ENCODE measurements at regions not wholly inside any gene's neighbourhood (a gene's known extent, or its start where the extent isn't known, plus 50 kb on each side); places are given as distances from the start of the nearest gene placed in this dataset.
"Not testable (repeated sequence)": the region's sequence is repeated elsewhere in the genome, so short reads cannot be mapped to it uniquely, and the experiment has no call there.

DNA sequence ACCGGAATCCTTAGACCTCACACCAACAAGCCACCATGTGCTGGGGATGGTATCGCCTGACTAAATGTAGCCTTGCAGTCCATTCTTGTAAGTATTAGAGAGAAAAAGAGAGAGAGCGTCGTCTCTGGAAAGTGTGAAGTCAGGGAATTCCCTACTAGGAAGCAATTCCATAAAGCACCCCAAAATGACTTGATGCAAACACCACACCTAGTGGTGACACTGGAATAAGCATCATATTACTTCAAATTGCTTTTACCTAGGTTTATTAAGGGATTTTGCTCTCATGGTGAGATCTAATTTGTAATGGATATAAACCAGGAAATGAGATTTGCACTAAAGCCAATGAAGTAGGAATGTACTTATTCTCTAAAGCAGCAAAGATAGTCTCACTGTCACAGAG, 111.4 kb upstream of the METTL9 start:
- not testable (repeated sequence) for H3K27me3 Mint-ChIP-seq; H3K36me3 Mint-ChIP-seq; H3K4me3 Mint-ChIP-seq; H3K27ac Mint-ChIP-seq; H3K9me3 Mint-ChIP-seq; DNase-seq (ENCODE audit: extremely low spot score, unreplicated experiment); H3K4me1 Mint-ChIP-seq (ENCODE audit: unreplicated experiment)
- TF ChIP-seq, protein P1, sequence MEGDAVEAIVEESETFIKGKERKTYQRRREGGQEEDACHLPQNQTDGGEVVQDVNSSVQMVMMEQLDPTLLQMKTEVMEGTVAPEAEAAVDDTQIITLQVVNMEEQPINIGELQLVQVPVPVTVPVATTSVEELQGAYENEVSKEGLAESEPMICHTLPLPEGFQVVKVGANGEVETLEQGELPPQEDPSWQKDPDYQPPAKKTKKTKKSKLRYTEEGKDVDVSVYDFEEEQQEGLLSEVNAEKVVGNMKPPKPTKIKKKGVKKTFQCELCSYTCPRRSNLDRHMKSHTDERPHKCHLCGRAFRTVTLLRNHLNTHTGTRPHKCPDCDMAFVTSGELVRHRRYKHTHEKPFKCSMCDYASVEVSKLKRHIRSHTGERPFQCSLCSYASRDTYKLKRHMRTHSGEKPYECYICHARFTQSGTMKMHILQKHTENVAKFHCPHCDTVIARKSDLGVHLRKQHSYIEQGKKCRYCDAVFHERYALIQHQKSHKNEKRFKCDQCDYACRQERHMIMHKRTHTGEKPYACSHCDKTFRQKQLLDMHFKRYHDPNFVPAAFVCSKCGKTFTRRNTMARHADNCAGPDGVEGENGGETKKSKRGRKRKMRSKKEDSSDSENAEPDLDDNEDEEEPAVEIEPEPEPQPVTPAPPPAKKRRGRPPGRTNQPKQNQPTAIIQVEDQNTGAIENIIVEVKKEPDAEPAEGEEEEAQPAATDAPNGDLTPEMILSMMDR (conservative IDR thresholded peaks at IDR 0.05): peak; percentile 45

DNA sequence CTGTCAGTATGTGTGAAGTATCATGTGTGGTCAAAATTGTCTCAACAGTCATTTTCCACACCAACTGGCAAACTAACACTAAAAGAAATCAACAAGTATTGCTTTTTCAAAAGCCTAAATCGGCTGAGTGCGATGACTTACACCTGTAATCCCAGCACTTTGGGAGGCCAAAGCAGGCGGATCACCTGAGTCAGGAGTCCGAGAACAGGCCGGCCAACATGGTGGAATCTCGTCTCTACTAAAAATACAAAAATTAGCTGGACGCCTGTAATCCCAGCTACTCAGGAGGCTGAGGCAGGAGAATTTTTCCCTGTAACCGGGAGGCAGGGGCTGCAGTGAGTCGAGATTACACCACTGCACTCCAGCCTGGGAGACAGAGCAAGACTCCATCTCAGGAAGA, 100.3 kb upstream of the METTL9 start:
- H3K9me3 Mint-ChIP-seq; H3K4me1 Mint-ChIP-seq (ENCODE audit: unreplicated experiment); DNase-seq (ENCODE audit: extremely low spot score, unreplicated experiment); H3K4me3 Mint-ChIP-seq; H3K27ac Mint-ChIP-seq; H3K36me3 Mint-ChIP-seq; H3K27me3 Mint-ChIP-seq: not testable (repeated sequence)

DNA sequence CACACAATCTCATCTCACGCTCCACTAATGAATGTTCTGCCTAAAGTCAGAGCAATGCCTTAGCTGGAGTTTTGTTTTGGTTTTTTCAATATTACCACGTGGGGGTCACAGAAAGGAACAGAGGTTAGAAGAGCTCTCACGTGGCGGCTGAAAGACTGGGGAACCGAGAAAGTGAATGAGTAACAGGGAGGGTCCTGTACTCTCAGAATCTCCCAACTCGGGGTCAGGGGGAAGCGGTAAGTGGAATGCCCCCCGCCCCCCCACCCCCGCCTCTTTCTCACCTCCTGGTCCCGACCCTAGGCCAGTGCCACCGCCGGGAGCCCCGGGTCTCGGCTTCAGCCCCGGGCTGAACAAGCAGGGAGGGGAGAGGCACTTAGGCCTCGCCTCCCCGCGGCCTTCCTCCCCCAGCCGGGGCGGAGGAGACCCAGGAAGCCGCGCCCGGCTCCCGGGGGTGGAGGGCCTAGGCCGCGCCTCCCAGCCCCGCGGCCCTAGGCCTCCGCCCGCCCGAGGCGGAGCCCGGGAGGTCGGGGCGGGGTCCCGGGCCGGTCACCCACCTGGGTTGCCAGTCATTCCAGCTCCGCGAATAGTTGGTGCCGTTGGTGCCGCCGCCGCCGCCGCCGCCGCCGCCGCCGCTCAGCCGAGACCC, 98.0 kb upstream of the METTL9 start:
- peak; percentile 75 for DNase-seq (ENCODE audit: extremely low spot score, unreplicated experiment)
- peak overlapping the region; percentile 88 for H3K27ac Mint-ChIP-seq
- H3K9me3 Mint-ChIP-seq; H3K27me3 Mint-ChIP-seq; H3K36me3 Mint-ChIP-seq; H3K4me1 Mint-ChIP-seq (ENCODE audit: unreplicated experiment): not testable (repeated sequence)
- H3K4me3 Mint-ChIP-seq: peak overlapping the region; percentile 92

DNA sequence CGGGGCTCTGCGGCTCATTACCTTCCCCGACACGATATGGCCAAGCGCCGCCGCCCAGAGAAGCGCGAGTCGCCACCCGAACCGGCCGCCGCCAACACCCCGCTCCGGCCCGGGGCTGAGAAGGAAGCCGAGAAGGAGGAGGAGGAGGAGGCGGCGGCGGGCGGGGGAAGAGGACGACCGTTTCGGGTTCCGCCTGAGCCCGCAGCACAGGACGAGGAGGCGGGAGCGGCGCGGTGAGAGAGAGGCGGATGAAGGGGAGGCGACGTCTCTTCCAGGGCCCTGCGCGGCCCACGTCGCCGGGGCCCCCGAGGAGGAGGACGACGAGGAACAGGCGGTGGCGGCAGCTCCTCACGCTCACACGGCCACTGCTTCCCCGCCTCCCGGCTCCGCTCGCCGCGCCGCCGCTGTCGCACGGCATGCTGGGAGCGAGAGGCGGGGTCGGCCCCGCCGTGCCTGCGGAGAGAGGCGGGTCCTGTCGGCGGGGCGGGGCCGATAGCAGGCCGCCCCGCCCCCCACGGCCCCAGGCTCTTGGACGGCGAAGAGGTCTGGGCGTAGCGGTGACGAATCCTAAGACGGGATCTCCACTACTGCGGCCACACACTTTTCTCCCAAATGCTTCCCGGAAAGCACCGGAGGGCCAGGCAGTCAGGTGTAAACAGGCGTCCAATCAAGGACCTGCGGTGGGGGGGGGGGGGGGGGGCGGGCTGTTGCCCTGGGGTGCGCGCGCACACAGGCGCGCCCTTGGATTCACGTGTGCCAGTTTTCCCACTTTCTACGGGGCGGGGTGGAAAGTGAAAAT, 97.3 kb upstream of the METTL9 start:
- H3K27me3 Mint-ChIP-seq: no peaks in the 10 kb centered on the region
- peak overlapping the region; percentile 88 for H3K4me3 Mint-ChIP-seq
- peak overlapping the region; percentile 88 for H3K27ac Mint-ChIP-seq
- TF ChIP-seq, protein P1 (conservative IDR thresholded peaks at IDR 0.05): no peak
- no peaks in the 10 kb centered on the region for H3K9me3 Mint-ChIP-seq
- H3K4me1 Mint-ChIP-seq (ENCODE audit: unreplicated experiment): peaks cover 4% of the 10 kb centered on the region
- peak; percentile 99 for DNase-seq (ENCODE audit: extremely low spot score, unreplicated experiment)
- no peaks in the 10 kb centered on the region for H3K36me3 Mint-ChIP-seq

DNA sequence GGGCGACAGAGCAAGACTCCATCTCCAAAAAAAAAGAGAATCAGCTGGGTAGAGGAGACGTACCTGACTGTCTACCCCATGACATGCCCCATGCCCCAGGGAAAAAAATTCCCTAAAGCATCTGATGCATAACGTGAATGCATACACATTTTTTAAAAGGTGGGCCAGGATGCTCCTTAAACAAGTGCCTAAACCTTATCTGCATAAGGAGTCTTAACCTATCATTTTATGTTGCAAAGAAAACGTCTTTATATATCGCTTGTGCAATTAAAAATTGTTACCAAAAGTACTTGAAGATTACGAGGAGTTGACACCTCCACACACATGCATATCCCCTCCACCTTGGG, 95.8 kb upstream of the METTL9 start:
- not testable (repeated sequence) for DNase-seq (ENCODE audit: extremely low spot score, unreplicated experiment); H3K36me3 Mint-ChIP-seq; H3K9me3 Mint-ChIP-seq; H3K27me3 Mint-ChIP-seq
- peak overlapping the region; percentile 59 for H3K4me3 Mint-ChIP-seq
- H3K4me1 Mint-ChIP-seq (ENCODE audit: unreplicated experiment): peaks cover 13% of the 10 kb centered on the region
- peak overlapping the region; percentile 72 for H3K27ac Mint-ChIP-seq

DNA sequence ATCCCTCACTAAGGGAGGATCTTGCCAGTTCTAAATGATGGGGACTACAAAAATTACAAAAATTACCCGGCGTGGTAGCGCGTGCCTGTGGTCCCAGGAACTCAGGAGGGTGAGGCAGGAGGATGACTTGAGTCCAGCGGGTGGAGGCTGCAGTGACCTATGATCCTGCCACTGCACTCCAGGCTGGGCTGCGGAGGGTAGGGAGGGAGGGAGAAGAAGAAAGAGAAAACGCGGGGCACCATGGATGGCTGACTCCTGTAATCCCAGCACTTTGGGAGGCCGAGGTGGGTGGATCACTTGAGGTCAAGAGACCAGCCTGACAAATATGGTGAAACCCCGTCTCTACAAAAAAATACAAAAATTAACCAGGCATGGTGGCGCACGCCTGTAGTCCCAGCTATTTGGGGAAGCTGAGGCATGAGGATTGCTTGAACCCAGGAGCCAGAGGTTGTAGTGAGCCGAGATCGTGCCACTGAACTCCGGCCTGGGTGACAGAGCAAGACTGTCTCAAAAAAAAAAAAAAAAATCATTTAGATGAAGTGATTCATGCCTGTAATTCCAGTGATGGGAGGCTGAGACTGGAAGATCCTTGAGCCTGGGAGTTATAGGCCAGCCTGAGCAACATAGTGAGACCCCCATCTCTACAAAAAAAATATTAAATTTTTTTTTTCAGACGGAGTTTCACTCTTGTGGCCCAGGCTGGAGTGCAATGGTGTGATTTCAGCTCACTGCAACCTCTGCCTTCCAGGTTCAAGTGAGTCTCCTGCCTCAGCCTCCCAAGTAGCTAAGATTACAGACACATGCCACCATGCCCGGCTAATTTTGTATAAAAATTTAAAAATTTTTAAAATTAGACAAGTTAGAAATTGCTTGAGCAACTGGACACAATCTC, 95.2 kb upstream of the METTL9 start:
- not testable (repeated sequence) for H3K36me3 Mint-ChIP-seq, H3K9me3 Mint-ChIP-seq, H3K27me3 Mint-ChIP-seq
- peak overlapping the region; percentile 59 for H3K4me3 Mint-ChIP-seq
- peak; percentile 52 for DNase-seq (ENCODE audit: extremely low spot score, unreplicated experiment)
- peaks cover 20% of the 10 kb centered on the region for H3K4me1 Mint-ChIP-seq (ENCODE audit: unreplicated experiment)
- H3K27ac Mint-ChIP-seq: peak overlapping the region; percentile 72

DNA sequence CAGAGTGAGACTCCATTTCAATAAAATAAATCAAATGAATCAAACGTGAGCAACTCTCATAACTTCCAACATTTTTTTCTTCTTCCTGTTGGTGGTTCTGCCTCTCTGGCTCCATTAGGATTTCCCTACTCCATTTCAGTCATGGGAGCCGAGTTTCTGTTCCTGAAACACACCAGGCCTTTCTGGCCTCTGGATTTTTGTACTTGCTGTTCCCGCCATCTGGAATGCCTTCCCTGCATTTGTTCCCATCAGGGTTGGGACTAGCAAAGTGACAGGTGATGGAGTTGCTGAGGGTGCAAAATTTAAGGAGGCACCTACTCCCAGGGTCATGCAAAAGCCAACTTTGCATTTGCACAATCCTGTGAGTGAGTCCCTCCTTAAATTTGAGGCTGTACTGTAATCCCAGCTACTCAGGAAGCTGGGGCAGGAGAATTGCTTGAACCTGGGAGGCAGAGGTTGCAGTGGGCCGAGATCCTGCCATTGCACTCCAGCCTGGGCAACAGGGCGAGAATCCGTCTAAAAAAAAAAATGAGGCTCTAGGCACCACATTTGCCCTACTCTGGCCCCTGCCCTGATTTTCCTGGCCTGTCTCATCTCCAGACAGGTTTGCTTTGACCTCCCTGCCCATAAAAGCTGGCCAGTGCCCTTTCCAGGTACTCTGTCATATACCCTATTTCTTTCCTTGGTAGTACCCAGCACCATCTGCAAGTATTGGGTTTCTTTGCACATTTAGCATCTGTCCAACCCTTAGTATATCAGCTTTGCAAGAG, 93.4 kb upstream of the METTL9 start:
- Mint-ChIP-seq H3K4me3 (peak overlapping the region; percentile 11), H3K27ac (peak overlapping the region; percentile 55), H3K4me1 (ENCODE audit: unreplicated experiment) (peaks cover 32% of the 10 kb centered on the region)
- H3K27me3 Mint-ChIP-seq, H3K9me3 Mint-ChIP-seq, H3K36me3 Mint-ChIP-seq: not testable (repeated sequence)
- DNase-seq (ENCODE audit: extremely low spot score, unreplicated experiment): peak; percentile 47

DNA sequence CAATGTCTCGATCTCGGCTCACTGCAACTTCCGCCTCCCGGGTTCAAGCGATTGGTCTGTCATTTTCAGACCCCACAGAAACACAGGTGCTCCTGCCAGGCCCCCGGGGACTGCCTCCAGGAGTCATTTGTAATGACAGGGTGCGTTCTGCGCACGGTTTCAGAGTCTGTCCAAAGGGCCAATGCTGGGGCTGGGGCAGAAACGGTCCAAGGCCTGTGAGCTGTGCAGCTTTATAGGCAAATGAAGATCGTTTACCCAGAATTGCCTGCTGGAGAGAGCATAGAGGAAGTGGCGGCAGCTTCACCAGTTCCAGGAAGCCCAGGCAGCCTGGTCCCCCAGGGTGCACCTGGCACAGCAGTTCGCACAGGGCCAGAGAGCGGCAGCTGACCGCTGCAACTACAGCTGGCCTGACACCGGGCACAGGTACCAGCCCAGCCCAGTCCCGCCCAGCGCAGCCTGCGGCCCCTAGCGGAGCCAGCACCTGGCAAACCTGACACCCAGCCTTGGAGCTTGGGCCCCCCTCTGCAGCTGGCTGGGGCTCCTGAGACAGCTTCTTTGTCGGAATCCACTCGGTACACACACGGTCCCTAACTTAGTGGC, 92.4 kb upstream of the METTL9 start:
- peak; percentile 70 for DNase-seq (ENCODE audit: extremely low spot score, unreplicated experiment)
- peak overlapping the region; percentile 46 for H3K27ac Mint-ChIP-seq
- not testable (repeated sequence) for H3K9me3 Mint-ChIP-seq, H3K36me3 Mint-ChIP-seq, H3K27me3 Mint-ChIP-seq
- peak overlapping the region; percentile 25 for H3K4me3 Mint-ChIP-seq
- H3K4me1 Mint-ChIP-seq (ENCODE audit: unreplicated experiment): peaks cover 43% of the 10 kb centered on the region

DNA sequence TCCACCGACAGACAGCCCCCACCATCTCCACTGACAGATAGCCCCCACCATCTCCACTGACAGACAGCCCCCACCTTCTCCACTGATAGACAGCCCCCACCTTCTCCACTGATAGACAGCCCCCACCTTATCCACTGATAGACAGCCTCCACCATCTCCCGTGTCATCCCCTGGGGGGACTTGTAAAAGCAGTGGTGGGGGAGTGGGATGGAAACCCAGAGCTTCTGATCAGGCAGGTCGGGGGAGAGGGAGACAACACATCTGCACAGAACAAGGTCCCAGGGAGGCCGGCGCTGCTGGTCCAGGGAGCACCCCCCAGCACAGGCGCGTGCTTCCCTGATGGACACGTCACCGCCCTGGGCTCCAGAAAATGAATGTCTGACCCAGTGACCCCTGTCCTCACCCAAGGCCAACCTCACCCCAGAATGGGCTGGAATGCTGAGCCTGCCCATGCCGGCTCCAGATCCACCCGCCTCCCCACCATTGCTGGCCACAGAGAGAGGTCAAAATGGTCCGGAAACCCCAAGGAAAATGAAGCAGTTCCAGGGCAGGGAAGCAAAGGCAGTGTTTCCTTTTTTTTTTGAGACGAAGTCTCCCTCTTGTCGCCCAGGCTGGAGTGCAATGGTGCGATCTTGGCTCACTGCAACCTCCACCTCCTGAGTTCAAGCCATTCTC, 91.6 kb upstream of the METTL9 start:
- Mint-ChIP-seq H3K27ac (peak overlapping the region; percentile 96), H3K4me3 (peak overlapping the region; percentile 27), H3K4me1 (ENCODE audit: unreplicated experiment) (peaks cover 48% of the 10 kb centered on the region)
- not testable (repeated sequence) for H3K9me3 Mint-ChIP-seq, H3K27me3 Mint-ChIP-seq, H3K36me3 Mint-ChIP-seq
- DNase-seq (ENCODE audit: extremely low spot score, unreplicated experiment): peak; percentile 69

DNA sequence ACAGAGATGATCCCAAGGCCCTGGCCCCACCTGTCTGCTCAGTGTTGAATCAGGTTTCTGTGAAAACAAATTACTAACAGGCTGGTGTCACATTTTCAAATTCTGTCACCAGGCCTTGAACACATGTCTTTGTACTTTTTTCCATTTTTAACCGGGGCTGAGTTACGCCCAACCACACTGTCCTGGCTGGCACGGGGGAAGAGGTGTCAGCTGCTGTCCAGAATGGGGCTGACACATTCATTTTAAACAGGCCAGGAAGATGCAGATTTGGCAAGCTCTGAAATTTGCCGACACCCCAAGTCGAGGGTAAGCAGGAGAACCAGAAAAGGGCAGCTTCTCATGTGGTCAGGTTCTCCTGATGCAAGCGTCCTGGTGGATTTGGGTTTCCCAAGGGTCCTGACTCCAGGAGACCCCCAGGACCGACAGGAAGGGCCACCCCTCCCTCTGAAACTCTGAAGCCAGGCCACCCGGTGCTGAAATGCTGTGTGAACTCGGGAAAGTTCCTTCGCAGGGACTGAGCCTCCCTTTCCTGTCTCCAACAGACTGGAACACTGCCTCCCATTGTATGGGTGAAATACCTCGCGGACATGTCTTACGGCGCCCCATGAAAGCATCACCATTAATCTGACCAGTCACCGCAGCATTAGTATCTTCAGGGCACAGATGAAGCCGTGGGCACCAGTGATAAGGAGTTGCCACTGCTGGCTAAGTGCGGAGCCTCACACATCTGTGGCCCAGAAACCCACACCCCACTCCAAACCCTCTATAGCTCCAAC, 90.5 kb upstream of the METTL9 start:
- Mint-ChIP-seq H3K27ac (peak overlapping the region; percentile 96), H3K4me1 (ENCODE audit: unreplicated experiment) (peaks cover 46% of the 10 kb centered on the region)
- H3K9me3 Mint-ChIP-seq, H3K4me3 Mint-ChIP-seq, H3K27me3 Mint-ChIP-seq, H3K36me3 Mint-ChIP-seq: not testable (repeated sequence)
- peak; percentile 58 for DNase-seq (ENCODE audit: extremely low spot score, unreplicated experiment)

Measured in type B pancreatic cell (in vitro differentiated cells).